ENCODE measurements at regions not wholly inside any gene's neighbourhood (a gene's known extent, or its start where the extent isn't known, plus 50 kb on each side); places are given as distances from the start of the nearest gene placed in this dataset.

DNA sequence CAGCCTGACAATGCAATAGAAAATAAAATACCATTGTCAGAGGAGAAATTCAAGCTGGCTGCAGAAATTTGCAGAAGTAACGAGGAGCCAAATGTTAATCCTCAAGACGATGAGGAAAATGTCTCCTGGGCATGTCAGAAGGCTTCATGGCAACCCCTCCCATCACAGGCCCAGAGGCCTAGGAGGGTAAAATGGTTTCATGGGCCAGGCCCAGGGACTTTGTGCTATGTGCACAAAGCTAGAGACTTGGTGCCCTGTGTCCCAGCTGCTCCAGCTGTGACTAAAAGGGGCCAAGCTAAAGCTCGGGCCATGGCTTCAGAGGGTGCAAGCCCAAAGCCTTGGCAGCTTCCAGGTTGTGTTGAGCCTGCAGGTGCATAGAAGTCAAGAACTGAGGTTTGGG, 431.7 kb downstream of the LMO7 start:
- Histone ChIP-seq H3K9ac (ENCODE audit: insufficient read length) (no peak overlapping the region), H3K9me3 (ENCODE audit: low read depth, low read length) (no peaks in the 10 kb centered on the region), H3K4me3 (no peak overlapping the region), H3K36me3 (ENCODE audit: insufficient read depth, low read length) (no peaks in the 10 kb centered on the region), H3K27ac (no peak overlapping the region)
- TF ChIP-seq POLR2AphosphoS5 (IDR thresholded peaks at IDR 0.05; ENCODE audit: borderline replicate concordance, low read depth, low read length) = no peak
- TF ChIP-seq FOXP2 (optimal IDR thresholded peaks at IDR 0.05; ENCODE audit: control extremely low read depth, extremely low read length, insufficient read depth) = no peak
- no peak for TF ChIP-seq EZH2 (IDR thresholded peaks at IDR 0.05)
- no peak for DNase-seq (ENCODE audit: low read depth, low spot score)

- TF ChIP-seq POLR2AphosphoS5 (IDR thresholded peaks at IDR 0.05; ENCODE audit: borderline replicate concordance, low read depth, low read length) (no peak), FOXP2 (optimal IDR thresholded peaks at IDR 0.05; ENCODE audit: control extremely low read depth, extremely low read length, insufficient read depth) (no peak), EZH2 (IDR thresholded peaks at IDR 0.05) (no peak)
- no peaks in the 10 kb centered on the region for H3K36me3 ChIP-seq (ENCODE audit: insufficient read depth, low read length)
- DNase-seq (ENCODE audit: low read depth, low spot score) = no peak
- no peaks in the 10 kb centered on the region for H3K9me3 ChIP-seq (ENCODE audit: low read depth, low read length)
- H3K4me3 ChIP-seq = no peak overlapping the region
- no peak overlapping the region for H3K27ac ChIP-seq
- H3K9ac ChIP-seq (ENCODE audit: insufficient read length) = no peak overlapping the region
Observed at GRCh38 chr13:76053181-76053580, 417.1 kb downstream of the LMO7 start.

DNA sequence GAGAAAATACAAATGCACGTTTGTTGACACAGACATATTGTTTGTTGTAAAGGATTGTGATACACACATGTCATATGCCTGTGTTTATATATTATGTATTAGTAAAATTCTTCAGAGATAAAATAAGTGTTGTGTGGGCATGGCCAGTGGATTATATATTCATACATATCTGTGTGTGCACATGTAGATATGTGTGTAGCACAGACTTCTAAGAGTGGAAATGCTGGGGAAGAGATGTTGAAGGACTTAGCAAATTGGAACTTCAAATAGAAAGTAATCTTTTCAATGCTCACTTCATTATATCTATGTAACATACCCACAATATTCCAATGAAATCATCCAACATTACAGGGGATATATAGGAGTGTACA, 413.2 kb downstream of the LMO7 start:
- Histone ChIP-seq H3K36me3 (ENCODE audit: insufficient read depth, low read length) (no peaks in the 10 kb centered on the region), H3K9me3 (ENCODE audit: low read depth, low read length) (no peaks in the 10 kb centered on the region), H3K9ac (ENCODE audit: insufficient read length) (no peak overlapping the region), H3K4me3 (no peak overlapping the region), H3K27ac (no peak overlapping the region)
- TF ChIP-seq POLR2AphosphoS5 (IDR thresholded peaks at IDR 0.05; ENCODE audit: borderline replicate concordance, low read depth, low read length) = no peak
- no peak for TF ChIP-seq FOXP2 (optimal IDR thresholded peaks at IDR 0.05; ENCODE audit: control extremely low read depth, extremely low read length, insufficient read depth)
- TF ChIP-seq EZH2 (IDR thresholded peaks at IDR 0.05) = no peak
- DNase-seq (ENCODE audit: low read depth, low spot score) = no peak

DNA sequence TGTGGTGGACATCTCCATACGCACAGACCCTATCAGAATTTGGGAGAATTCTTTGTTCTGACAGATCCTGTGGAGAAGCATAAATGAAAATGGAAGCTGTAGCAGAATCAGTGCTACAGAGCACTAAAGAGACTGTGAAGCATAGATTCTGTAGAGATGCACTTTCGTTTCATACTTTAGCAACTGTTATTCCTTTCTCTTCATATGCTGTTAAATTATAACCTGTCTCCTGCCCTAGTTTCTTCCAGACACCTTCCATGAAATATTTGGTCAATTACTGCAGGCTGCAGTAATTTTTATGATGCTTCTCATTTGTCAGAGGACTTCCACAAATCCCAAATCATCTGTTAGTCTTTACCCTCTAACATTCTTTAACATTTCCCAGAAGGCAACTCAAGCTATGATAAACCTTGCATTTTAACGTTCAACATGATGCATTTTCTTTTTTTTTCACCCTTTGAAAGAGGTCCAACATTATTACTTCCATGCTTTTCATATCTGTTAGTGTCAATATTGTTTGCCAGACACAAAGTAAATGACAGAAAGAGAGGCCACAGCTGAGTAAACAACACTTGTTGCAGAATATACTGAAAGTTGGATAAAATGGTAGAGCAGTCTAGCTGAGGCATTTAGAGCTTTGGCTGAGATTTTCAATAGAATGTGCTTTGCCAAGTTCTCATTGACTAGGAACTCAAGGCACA, 412.7 kb downstream of the LMO7 start:
- TF ChIP-seq FOXP2 (optimal IDR thresholded peaks at IDR 0.05; ENCODE audit: control extremely low read depth, extremely low read length, insufficient read depth) = no peak
- no peak for TF ChIP-seq POLR2AphosphoS5 (IDR thresholded peaks at IDR 0.05; ENCODE audit: borderline replicate concordance, low read depth, low read length)
- no peak for TF ChIP-seq EZH2 (IDR thresholded peaks at IDR 0.05)
- no peak overlapping the region for H3K4me3 ChIP-seq
- H3K9me3 ChIP-seq (ENCODE audit: low read depth, low read length) = no peaks in the 10 kb centered on the region
- H3K27ac ChIP-seq = no peak overlapping the region
- H3K36me3 ChIP-seq (ENCODE audit: insufficient read depth, low read length) = no peaks in the 10 kb centered on the region
- no peak overlapping the region for H3K9ac ChIP-seq (ENCODE audit: insufficient read length)
- no peak for DNase-seq (ENCODE audit: low read depth, low spot score)

GRCh38 chr13:76048131-76048530, 412.0 kb downstream of the LMO7 start:
- no peak overlapping the region for H3K27ac ChIP-seq
- no peak for DNase-seq (ENCODE audit: low read depth, low spot score)
- no peaks in the 10 kb centered on the region for H3K9me3 ChIP-seq (ENCODE audit: low read depth, low read length)
- H3K36me3 ChIP-seq (ENCODE audit: insufficient read depth, low read length) = no peaks in the 10 kb centered on the region
- H3K9ac ChIP-seq (ENCODE audit: insufficient read length) = no peak overlapping the region
- H3K4me3 ChIP-seq = no peak overlapping the region
- TF ChIP-seq POLR2AphosphoS5 (IDR thresholded peaks at IDR 0.05; ENCODE audit: borderline replicate concordance, low read depth, low read length) (no peak), EZH2 (IDR thresholded peaks at IDR 0.05) (no peak), FOXP2 (optimal IDR thresholded peaks at IDR 0.05; ENCODE audit: control extremely low read depth, extremely low read length, insufficient read depth) (no peak)

GRCh38 chr13:76043874-76044273, 407.7 kb downstream of the LMO7 start:
- TF ChIP-seq POLR2AphosphoS5 (IDR thresholded peaks at IDR 0.05; ENCODE audit: borderline replicate concordance, low read depth, low read length) = no peak
- no peak for TF ChIP-seq FOXP2 (optimal IDR thresholded peaks at IDR 0.05; ENCODE audit: control extremely low read depth, extremely low read length, insufficient read depth)
- no peak for TF ChIP-seq EZH2 (IDR thresholded peaks at IDR 0.05)
- no peaks in the 10 kb centered on the region for H3K9me3 ChIP-seq (ENCODE audit: low read depth, low read length)
- peak overlapping the region; percentile 50; the same call in 1 of the 2 replicates for H3K27ac ChIP-seq
- DNase-seq (ENCODE audit: low read depth, low spot score) = peak; percentile 26
- H3K4me3 ChIP-seq = peak overlapping the region; percentile 13
- no peak overlapping the region for H3K9ac ChIP-seq (ENCODE audit: insufficient read length)
- H3K36me3 ChIP-seq (ENCODE audit: insufficient read depth, low read length) = no peaks in the 10 kb centered on the region

DNA sequence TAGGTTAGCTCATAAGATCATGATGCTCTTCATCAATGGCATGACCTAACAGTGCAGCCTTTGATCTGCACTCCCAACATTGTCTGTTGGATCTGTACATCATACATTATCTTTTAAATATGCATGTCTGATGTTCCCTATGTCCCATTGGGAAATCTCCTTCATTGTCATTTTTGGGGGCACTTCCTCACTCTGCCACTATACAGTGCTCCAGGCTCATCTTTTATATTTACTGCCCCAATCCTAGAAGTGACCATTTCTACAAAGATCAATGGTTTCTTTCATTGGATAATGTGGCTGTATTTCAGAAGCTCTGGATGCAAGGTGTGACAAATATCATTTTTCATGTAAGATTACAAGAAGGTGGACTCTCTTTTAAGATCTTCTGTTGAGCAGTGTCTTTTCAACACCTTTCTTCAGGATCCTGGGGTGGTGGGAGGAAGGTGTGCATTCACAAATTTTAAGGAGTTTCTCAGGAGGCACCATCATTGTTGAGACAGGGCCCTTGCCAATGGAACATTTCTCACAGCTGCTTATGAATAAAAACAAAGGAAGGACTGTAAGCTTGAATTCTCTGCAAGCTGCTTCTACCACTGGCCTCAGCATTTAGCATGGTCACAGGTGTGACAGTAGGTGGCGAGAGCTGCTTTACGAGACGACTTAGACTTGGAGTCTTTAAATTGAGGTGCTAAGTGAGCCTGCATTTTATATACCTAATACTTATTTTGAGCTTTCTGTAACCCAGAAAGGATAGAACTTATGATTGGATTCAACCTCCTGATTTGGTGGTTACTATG, 403.0 kb downstream of the LMO7 start:
- no peaks in the 10 kb centered on the region for H3K9me3 ChIP-seq (ENCODE audit: low read depth, low read length)
- H3K27ac ChIP-seq = no peak overlapping the region
- H3K9ac ChIP-seq (ENCODE audit: insufficient read length) = no peak overlapping the region
- no peak for TF ChIP-seq FOXP2 (optimal IDR thresholded peaks at IDR 0.05; ENCODE audit: control extremely low read depth, extremely low read length, insufficient read depth)
- H3K4me3 ChIP-seq = no peak overlapping the region
- DNase-seq (ENCODE audit: low read depth, low spot score) = no peak
- H3K36me3 ChIP-seq (ENCODE audit: insufficient read depth, low read length) = no peaks in the 10 kb centered on the region

DNA sequence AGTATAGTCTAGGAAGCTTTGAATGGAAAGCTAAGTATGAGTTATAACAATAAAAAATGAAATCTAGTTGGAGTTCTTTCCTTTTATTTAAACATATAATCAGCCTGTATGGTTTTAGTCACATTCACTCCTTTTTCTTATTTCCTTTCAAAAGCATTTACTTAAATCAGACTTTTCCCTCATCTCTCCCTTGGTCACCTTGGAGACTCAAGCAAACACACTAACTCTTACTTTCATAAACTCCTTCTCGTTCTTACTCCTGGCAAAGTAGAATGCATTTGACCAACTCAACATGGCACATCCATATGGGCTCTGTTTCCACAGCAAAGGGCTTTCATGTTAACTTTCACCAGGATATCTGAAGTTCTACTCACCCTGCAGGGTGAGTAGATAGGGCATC, 400.0 kb downstream of the LMO7 start:
- H3K9ac ChIP-seq (ENCODE audit: insufficient read length) = no peak overlapping the region
- TF ChIP-seq EZH2 (IDR thresholded peaks at IDR 0.05) (no peak), FOXP2 (optimal IDR thresholded peaks at IDR 0.05; ENCODE audit: control extremely low read depth, extremely low read length, insufficient read depth) (no peak), POLR2AphosphoS5 (IDR thresholded peaks at IDR 0.05; ENCODE audit: borderline replicate concordance, low read depth, low read length) (no peak)

More for the DNA sequence above, 400.0 kb downstream of the LMO7 start:
- Histone ChIP-seq H3K27ac (no peak overlapping the region), H3K36me3 (ENCODE audit: insufficient read depth, low read length) (no peaks in the 10 kb centered on the region), H3K9me3 (ENCODE audit: low read depth, low read length) (no peaks in the 10 kb centered on the region), H3K4me3 (no peak overlapping the region)
- no peak for DNase-seq (ENCODE audit: low read depth, low spot score)
